ENCODE measurements at regions not wholly inside any gene's neighbourhood (a gene's known extent, or its start where the extent isn't known, plus 50 kb on each side); places are given as distances from the start of the nearest gene placed in this dataset.
"Not testable (repeated sequence)": the region's sequence is repeated elsewhere in the genome, so short reads cannot be mapped to it uniquely, and the experiment has no call there.

GRCh38 chr9:73095425-73095824 lies 56.2 kb upstream of the ANXA1 start:
- no peak for DNase-seq (ENCODE audit: low read depth)

- DNase-seq (ENCODE audit: low read depth), result no peak
Observed at GRCh38 chr9:73093740-73094379, 57.8 kb upstream of the ANXA1 start.

DNA sequence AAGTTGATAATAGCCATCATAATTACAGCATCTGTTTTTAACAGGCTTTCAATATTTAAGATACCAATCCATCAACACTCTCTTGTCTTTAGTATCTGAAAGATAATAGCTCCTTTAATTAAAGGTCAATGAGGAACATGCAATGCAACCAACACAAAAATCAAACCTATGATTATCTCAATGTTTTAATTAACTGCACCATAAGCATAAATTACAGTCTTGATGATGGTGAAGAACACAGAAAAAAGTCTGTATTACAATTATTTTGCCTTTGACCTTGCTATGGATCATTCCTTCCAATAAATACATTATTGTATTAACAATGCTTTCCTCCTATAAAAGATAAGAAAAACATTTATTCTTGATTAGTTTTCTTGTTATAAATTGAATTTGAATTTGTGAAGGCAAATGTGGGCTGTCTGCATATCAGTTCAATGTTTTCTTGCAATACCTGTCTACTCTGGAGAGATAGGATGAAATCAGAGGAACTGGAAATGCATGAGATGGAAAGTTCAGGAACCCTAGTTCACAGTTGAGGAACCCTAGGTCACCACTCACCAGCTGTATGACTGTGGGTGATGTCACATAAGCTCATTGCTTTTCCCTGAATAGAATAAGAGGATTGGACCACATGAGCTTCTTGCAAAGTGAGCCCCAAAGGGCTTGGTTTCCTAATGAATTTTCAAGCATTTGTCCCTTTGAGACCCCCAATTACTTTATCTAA lies 58.5 kb upstream of the ANXA1 start:
- DNase-seq (ENCODE audit: low read depth), result no peak

DNA sequence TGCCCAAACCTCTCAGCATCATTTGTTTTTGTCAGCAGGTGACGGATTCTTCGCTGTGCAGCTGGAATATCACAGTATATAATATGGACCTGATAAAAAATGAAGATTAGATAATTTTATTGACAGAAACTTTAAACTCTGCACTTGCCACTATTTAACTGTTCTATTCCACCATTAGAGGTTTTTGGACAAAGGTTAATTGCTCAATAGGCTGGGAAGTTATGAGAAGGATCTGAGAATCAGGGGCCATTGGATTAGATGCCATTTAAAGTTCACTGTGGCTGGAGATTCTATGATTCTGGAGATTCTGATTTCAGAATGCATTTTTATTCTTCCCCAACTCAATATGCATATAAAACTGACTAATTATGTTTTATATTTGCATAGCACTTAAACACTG lies 59.8 kb upstream of the ANXA1 start:
- DNase-seq (ENCODE audit: low read depth), result no peak

DNA sequence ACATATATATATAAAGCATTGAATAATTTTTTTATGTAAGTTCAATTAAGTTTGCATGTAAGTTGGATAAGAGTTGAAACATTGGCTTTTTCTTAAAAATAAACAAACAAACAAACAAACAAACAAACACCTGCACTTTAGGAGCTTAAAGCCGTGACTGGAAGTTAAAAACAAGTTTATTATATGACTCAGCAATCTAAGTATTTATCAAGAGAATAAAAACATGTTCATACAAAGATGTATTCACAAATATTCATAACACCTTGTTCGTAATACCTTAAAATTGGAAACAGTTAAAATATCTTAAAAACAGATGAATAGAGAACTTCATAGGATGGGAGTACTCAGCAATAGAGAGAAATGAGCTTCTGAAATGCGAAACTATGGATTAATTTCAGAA lies 61.5 kb upstream of the ANXA1 start:
- DNase-seq (ENCODE audit: low read depth), result no peak

- DNase-seq (ENCODE audit: low read depth), result no peak
Observed at GRCh38 chr9:73089304-73089985, 62.2 kb upstream of the ANXA1 start.

DNA sequence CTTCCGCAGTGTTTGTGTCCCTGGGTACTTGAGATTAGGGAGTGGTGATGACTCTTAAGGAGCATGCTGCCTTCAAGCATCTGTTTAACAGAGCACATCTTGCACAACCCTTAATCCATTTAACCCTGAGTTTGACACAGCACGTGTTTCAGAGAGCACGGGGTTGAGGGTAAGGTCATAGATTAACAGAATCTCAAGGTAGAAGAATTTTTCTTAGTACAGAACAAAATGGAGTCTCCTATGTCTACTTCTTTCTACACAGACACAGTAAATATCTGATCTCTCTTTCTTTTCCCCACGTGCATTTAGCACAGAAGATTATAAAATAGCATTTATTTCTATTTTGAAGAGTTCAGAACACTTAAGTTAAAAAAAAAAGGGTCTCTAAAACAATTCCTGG lies 63.8 kb upstream of the ANXA1 start:
- DNase-seq (ENCODE audit: low read depth), result not testable (repeated sequence)

DNA sequence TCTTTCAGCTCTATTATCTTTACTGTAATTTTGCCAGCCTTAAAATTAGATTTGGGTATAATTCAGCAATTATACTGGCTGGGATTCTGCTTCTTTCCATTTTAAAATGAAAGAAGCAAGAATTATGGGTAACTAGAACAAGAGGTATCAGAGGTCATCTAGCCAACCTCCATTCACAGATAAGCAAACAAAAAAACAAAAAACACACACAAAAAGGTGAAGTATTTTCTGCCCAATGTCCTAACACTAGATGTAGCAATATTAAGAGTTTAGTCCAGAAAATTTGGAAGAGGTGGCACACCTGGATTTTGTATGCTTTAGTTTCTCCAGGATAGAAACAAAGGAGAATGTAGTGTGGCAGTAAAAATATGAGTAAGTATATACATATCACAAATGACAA lies 68.1 kb upstream of the ANXA1 start:
- DNase-seq (ENCODE audit: low read depth), result no peak

DNA sequence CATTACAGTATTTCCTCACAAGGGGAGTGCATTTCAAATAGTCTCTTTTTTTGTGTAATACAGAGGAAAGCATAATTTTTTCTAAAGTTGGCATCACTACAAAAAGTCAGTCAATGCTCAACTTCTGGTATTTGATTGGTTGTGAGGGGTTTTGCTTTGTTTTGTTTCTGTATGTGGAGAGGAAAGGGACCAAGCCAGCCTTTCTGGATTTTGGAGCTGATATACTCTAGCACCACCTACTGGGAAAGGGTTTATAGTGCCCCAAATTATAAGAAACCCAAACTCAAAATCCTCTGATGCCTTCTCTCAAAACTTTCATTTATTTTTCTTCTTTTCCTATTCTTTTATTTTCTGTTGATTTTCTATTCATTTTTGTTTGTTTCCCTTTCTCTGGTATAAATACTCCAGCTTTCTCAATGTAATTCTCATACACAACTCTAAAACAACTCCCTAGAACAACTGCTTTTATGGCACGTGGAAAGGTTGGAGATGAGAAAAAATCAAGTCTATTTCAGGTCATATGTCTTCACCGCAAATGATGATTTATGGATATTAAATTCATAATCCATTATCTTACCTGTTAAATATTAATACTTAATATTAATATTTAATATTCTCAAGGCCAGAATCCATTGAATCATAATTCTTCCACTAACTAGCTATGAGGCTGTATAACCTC lies 69.5 kb upstream of the ANXA1 start:
- DNase-seq (ENCODE audit: low read depth), result peak; percentile 37

DNA sequence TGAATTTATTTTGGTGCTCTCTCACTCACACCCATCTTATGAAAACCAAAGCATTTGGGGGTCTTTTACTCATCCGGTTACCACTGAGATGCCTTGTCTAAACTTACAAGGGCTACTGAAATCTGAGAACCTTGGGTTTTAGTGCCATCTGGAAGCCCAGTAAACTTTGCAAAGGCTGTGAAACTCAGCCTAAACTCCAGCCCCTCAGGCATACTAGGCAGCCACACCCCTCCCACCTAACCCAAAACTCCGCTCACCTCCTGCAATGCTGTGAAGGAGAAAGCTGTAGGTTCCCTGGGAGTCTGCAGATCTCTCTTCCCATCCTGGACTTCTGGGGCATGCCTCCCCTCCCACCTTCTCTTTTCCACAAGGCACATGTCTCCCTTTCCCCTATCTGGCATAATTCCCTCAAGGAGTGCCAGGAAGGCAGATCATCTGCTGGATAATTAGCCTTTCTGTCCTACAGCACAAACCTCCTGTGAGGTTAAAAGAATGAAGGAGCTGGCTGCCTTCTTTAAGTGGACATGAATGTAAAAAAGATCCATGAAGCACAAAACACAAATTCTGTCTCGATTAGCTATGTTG lies 71.5 kb upstream of the ANXA1 start:
- DNase-seq (ENCODE audit: low read depth), result no peak

DNA sequence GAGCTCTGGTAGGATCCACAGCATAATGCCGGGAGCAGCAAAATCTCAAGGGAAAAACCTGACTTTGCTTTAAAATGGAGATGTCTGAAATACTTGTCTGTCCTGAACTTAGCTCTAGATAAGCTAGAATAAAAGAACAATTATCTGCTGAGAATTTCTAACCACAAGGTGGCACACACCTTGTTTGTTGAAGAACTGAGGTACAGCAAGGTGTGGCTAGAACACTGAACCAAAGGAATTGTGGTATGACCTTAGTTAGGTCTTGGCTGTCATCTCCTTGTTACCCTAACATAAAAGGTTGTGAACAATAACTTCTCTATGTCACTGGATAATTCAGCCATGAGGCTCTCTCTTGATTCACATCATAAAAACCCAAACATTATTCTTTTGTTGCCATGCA lies 72.3 kb upstream of the ANXA1 start:
- no peak for DNase-seq (ENCODE audit: low read depth)

- no peak for DNase-seq (ENCODE audit: low read depth)
Observed at GRCh38 chr9:73077625-73078030, 74.0 kb upstream of the ANXA1 start.

DNA sequence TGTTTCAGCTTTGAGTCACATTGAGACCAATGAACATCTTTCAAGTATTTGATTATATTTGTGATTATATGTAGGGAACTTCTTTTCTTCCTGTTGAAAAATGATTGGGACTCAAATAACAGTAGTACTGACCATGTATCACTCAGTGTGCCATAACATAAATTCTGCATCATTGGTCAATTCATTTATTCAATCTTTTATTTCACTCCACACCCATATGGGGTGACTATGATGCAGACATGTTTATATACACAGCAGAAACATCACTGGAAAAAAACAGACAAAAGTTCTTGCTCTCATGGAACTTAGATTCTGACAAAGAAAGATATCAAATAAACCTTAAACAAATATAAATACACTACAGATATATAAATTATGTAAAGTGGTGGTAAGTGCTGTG lies 74.7 kb upstream of the ANXA1 start:
- no peak for DNase-seq (ENCODE audit: low read depth)

- peak; percentile 21 for DNase-seq (ENCODE audit: low read depth)
Observed at GRCh38 chr9:73074176-73074708, 77.4 kb upstream of the ANXA1 start.

DNA sequence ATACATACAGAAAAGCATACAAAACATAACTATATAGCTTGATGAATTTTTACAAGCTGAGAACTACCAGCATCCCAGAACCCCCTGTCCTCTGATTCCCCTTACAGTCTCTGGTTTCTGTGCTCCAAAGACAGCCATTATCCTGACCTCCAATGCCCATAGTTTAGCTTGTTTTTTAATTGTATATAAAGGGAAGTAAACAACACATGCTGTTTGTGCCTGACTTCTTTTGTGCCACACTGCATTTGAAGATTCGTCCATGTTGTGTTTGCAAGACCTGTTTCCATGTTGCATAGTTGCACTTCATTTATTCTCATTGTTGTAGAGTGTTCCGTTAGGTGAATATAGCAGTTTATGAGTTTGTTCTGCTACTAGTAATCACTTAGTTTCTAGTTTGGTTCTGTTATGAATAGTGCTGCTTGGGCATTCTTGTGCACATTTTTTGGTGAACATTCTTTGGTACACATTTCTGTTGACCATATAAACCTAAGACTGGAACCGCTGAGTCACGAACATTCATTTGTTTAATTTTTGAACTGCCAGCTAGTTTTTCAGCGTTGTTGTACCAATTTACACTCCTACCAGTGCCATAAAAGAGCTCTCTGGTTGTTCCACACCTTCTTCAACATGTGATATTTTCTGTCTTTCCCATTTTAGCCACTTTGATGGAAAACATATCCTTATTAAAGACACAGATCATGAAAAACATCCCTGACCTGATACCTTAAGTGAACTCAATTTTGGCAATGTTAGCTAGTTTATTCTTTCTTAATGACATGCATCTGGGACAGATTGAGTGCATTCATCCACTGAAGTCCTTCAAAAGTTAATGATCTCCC lies 78.1 kb upstream of the ANXA1 start:
- peak; percentile 52 for DNase-seq (ENCODE audit: low read depth)

- DNase-seq (ENCODE audit: low read depth), result no peak
Observed at GRCh38 chr9:73067074-73067473, 84.6 kb upstream of the ANXA1 start.

DNA sequence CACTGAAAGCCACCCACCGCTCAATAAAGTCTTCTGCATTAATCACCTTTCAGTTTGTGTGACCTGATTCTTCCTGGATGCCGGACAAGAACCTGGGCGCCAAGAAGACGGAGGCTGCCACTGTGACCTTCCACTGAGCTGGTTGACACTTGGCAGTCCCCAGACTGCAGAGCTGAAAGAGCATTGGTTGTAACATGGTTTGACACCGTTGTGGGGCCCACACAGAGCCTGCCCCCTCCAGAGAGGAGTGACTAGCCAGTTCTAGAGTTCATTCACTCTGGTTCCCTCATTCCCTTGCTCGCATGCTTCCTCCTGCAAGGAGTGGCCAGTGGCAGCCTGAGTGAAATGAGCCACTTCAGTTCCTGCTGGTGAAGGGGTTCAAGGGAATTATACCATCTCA lies 86.2 kb upstream of the ANXA1 start:
- no peak for DNase-seq (ENCODE audit: low read depth)

- DNase-seq (ENCODE audit: low read depth), result no peak
Observed at GRCh38 chr9:73064315-73064714, 87.3 kb upstream of the ANXA1 start.

GRCh38 chr9:73061146-73061545 lies 90.5 kb upstream of the ANXA1 start:
- DNase-seq (ENCODE audit: low read depth), result no peak

DNA sequence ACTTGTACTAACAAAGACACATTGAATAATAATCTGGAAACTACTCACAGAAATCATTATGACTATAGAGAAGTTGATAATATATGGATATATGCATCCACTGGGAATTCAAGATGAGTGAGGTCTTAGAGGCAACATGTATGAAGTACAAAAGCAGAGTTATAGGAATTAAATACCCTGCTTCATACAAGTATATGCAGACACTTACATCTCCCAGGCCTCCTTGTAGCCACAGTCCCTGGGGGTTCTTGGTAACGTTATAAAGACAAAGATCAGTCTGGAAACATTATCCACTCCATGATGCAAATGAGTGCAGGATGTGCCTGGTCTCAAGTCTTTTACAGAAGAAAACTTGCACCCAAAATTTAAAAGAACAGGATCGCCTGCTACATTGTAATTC lies 92.4 kb upstream of the ANXA1 start:
- no peak for DNase-seq (ENCODE audit: low read depth)

DNA sequence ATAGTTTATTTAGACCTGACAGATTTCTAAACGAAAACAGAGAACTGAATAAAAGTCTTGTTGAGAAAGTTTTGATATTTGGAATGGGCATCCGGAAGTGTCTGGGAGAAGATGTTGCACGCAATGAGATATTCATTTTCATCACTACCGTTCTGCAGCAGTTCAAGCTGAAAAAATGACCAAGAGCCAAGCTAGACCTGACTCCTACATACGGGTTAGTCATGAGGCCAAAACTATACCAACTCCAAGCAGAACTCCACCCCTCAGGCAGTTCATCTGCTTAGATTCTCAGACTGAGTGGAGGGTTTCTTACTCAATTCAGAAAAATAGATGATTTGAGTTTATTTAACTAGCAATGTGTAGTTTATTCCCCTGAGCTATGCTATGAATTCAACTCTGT lies 95.4 kb upstream of the ANXA1 start:
- DNase-seq (ENCODE audit: low read depth), result no peak

Data from GM04504 (cell line).